ENCODE measurements at regions not wholly inside any gene's neighbourhood (a gene's known extent, or its start where the extent isn't known, plus 50 kb on each side); places are given as distances from the start of the nearest gene placed in this dataset.

DNA sequence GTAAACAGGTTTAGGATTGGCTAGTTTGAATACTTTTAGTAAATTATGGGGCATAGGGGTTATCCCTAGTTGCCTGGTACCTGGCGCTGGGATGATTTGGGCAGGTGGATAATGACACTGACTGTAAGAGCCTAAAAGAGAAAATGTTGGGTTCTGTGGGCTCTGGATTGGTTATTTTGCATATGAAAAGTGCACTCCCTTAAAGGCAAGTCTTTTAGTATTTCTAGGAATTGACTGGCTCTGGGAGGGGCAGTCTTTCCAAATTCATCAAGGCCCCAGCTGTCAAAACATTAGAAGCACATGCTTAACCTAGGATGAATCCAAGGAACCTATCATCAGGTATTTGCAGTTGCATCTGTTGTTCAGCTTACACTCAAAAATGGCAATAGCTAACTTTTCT, 454.6 kb upstream of the SORCS1 start:
- DNase-seq = no peak

- no peak for DNase-seq
Observed at GRCh38 chr10:107618504-107618994, 454.0 kb upstream of the SORCS1 start.

- no peak for DNase-seq
Observed at GRCh38 chr10:107616463-107617410, 452.2 kb upstream of the SORCS1 start.

DNA sequence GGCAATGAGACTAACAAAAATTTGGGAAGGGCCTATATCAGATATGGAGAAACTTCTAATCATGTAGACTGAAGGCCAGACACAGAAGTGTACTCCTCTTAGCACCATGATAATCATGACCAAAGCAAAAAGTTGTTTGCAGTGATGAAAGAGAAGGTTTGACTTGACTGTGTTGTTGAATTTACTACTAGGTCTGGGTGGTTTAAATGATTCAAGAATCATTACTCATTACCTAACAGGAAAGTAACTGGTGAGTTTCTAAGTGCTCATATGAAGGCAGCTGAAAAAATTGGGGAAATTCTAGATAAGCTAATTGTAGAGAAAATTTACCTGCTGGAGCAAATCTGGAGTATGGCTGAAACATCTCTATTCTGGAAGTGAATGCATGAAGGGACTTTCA, 451.5 kb upstream of the SORCS1 start:
- no peak for DNase-seq

DNA sequence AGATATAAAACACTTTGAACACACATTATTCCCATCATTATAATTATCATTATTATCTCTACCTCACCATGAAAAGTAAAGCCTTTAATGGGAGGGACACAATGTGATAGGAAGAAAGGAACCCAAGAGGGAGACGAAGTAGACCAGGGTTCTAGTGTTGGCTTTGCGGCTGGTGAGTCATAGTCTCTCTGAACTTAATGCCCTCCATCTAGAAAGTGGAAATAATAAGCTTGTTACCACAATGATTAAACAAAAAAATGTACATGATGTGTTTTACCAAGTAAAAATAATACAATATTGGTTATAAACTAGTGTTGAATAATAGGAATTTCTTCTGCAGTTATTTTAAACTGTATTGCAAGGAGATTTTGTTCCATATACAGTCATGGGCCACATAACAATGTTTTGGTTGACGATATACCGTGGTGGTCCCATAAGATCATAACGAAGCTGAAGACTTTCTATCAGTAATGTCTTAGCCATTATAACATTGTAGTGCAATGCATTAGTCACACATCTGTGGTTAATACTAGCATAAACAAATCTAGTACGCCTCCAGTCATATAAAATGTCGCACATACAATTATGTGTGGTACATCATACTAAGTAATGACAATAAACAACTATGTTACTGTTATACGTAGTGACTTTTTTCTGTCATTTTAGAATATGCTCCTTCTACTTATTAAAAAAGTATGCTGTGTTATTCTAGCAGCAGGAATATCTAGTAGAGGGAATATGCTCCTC, 450.6 kb upstream of the SORCS1 start:
- DNase-seq = no peak

- DNase-seq = no peak
Observed at GRCh38 chr10:107611115-107611514, 446.6 kb upstream of the SORCS1 start.

DNA sequence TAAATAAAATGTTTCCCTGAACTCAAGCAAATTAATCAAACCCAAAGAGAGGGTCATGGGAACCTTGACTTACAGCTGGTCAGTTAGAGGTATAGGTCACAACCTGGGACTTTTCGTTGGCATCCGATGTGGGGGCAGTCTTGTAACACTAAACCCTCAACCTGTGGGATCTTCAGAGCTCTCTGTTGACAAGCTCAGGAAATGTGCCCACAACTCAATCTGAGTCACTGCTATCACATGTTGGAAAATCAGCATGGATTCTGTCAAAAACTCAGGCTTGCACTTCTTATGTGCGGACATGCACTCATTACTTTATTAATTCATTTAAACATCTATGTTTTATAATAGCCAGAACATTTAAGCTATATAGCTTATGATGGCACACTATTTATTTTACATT, 424.6 kb upstream of the SORCS1 start:
- no peak for DNase-seq

- no peak for DNase-seq
Observed at GRCh38 chr10:107585630-107586029, 421.1 kb upstream of the SORCS1 start.

GRCh38 chr10:107583974-107584373, 419.5 kb upstream of the SORCS1 start:
- no peak for DNase-seq

GRCh38 chr10:107579970-107580369, 415.5 kb upstream of the SORCS1 start:
- no peak for DNase-seq

DNA sequence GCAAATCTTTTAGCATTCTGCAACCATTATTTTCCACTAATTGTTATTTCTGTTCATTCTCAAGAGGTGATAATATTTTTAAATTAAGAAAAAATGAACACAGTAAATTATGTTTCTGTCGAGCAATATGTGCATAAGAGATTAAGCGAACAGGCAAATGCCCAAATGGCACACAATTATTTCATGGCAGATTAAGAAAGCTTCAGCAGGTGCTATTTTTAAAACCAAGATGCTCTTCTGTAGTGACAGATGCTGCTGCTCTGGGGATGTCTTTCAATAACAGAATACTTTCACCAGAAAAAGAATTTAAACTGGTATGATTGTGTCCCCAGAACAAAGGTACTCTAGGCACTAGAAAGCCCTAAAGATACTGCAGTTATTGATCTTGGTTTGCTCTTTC, 412.7 kb upstream of the SORCS1 start:
- no peak for DNase-seq

DNA sequence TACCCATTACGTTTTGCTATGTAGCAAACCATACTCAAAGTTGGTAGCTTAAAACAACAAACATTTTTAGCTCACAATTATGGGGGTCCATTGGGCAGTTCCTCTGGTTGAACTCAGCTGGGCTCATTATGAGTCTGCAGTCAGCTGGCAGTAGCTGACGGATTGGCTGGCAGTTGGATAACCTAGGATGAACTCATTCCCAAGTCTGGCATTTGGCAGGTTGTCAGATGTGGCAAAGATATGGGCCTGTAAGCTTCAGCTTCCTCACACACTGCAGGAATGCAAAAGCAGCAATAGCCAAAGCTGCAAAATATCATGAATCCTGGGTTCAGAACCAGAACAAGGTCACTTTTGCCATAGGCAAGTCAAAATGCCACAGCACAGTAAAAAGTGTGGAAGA, 412.2 kb upstream of the SORCS1 start:
- DNase-seq = no peak

- no peak for DNase-seq
Observed at GRCh38 chr10:107565014-107565413, 400.5 kb upstream of the SORCS1 start.

DNA sequence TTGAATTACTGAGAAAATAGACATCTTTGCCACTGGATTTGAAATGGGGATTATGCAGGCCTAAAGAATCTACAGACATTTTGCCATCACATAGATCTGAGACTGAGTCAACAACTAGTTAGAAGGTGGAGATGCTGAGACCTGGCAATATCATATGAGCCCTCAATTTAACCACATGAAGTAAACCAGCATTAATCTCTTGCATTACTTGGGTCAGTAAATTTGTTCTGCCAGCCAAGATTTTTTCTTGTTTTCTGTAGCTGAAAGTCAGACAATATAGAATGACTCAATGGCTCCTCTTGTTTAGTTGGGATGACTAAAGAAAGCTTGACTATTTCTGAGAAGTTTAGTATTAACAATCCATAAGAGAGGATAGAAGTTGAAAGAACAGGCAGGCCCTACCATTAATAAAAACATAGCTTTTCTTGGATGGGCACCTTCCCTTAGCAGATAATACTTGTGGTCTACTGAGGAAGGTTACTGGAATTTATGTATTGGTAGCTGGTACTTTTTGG, 396.7 kb upstream of the SORCS1 start:
- no peak for DNase-seq

GRCh38 chr10:107557916-107558315, 393.4 kb upstream of the SORCS1 start:
- DNase-seq = no peak

GRCh38 chr10:107554333-107554732, 389.8 kb upstream of the SORCS1 start:
- no peak for DNase-seq

- DNase-seq = no peak
Observed at GRCh38 chr10:107553470-107553869, 389.0 kb upstream of the SORCS1 start.

- no peak for DNase-seq
Observed at GRCh38 chr10:107552963-107553362, 388.5 kb upstream of the SORCS1 start.

GRCh38 chr10:107548301-107548700, 383.8 kb upstream of the SORCS1 start:
- no peak for DNase-seq

DNA sequence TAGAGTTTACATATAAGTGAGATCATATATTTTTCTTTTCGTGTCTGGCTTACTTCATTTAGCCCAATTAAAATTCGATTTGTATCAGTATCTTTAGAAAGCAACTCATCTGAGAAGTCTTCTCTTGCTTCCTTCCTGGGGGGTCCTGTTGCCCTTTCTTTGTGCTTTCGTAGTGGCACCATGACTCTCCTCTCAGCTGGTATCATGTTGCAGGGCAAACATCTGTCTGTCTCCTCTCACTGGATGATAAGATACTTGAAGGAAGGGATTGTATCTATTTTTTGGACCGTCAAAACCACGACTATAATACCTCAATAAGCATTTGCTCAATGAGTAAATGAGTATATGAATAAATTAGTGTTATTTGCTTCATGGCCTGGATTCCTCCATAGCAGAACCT, 382.5 kb upstream of the SORCS1 start:
- DNase-seq = no peak

- DNase-seq = no peak
Observed at GRCh38 chr10:107546284-107546683, 381.8 kb upstream of the SORCS1 start.

- no peak for DNase-seq
Observed at GRCh38 chr10:107545717-107546116, 381.2 kb upstream of the SORCS1 start.

GRCh38 chr10:107544706-107545520, 380.4 kb upstream of the SORCS1 start:
- DNase-seq = no peak
